Hepatocyte (in vitro differentiated cells): ENCODE measurements at regions not wholly inside any gene's neighbourhood (a gene's known extent, or its start where the extent isn't known, plus 50 kb on each side); places are given as distances from the start of the nearest gene placed in this dataset.

Experiments
- EZH2 ChIP-seq: fragments of 200-600 bp; sonication (generic); IDR thresholded peaks from 2 replicates; pipeline ENCODE4 v1.6.1; 2016; ENCODE audit warnings: antibody characterized with exemption, mild to moderate bottlenecking, borderline replicate concordance
- EZH2phosphoT487 ChIP-seq: fragments of 200-600 bp; sonication (generic); IDR thresholded peaks from one replicate; pipeline ENCODE4 v1.6.1; 2018; ENCODE audit warnings: antibody characterized with exemption, mild to moderate bottlenecking, low read depth, moderate library complexity; ENCODE audit not compliant: unreplicated experiment, severe bottlenecking
- TF ChIP-seq, protein P1 (sequence below): fragments of 200-600 bp; sonication (generic); IDR thresholded peaks from 2 replicates; pipeline ENCODE4 v1.5.1; 2016; ENCODE audit warnings: antibody characterized with exemption, mild to moderate bottlenecking; ENCODE audit not compliant: poor library complexity

DNA sequence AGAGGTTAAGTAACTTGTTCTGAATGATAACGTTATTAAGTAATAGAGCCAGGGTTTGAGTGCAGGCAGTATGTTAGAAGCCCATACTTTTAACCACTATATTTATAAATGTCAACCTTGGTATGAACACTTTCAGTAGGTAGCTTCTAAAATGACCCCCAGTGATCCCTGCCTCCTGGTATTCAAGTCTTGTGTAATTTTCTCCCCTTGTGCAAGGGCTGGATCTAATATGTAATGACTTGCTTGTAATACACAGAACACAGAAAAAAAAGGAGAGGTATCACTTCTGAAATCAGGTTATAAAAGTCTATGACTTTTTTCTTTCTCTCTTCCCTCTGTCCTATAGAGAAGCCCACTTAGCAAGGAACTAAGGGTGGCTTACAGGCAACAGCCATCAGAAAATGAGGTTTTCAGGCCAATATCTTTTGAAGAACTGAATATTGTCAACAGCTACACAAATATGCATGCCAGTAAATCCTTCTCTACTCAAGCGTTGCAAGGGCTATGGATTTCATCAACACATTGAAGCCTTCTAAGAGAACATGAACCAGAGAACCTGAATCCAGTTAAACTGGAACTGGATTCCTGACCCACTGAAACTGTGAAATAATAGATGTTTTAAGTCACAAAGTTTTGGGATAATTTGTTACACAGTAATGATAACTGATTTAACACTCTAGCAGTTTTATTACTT lies 712.3 kb downstream of the METTL15 start:
- TF ChIP-seq, protein P1, sequence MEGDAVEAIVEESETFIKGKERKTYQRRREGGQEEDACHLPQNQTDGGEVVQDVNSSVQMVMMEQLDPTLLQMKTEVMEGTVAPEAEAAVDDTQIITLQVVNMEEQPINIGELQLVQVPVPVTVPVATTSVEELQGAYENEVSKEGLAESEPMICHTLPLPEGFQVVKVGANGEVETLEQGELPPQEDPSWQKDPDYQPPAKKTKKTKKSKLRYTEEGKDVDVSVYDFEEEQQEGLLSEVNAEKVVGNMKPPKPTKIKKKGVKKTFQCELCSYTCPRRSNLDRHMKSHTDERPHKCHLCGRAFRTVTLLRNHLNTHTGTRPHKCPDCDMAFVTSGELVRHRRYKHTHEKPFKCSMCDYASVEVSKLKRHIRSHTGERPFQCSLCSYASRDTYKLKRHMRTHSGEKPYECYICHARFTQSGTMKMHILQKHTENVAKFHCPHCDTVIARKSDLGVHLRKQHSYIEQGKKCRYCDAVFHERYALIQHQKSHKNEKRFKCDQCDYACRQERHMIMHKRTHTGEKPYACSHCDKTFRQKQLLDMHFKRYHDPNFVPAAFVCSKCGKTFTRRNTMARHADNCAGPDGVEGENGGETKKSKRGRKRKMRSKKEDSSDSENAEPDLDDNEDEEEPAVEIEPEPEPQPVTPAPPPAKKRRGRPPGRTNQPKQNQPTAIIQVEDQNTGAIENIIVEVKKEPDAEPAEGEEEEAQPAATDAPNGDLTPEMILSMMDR: no peak
- TF ChIP-seq EZH2: no peak
- TF ChIP-seq EZH2phosphoT487: no peak
